Spleen (tissue), 11 donors: ENCODE measurements at regions not wholly inside any gene's neighbourhood (a gene's known extent, or its start where the extent isn't known, plus 50 kb on each side); places are given as distances from the start of the nearest gene placed in this dataset.

Experiments
- DNase-seq: peaks from one replicate; pipeline ENCODE4 v3.0.0-alpha.2; 2020
- H3K27ac ChIP-seq, 8 donors: fragments of 200-600 bp; sonication (generic) in 7 of 8; 1 replicate in 4 of 8; 2 replicates in 4 of 8; pipeline versions ENCODE4 v1.5.0 to v1.8.0; 2016 to 2021; ENCODE audit warnings: inconsistent platforms in 4 of 8, mild to moderate bottlenecking in 4 of 8, moderate library complexity in 1 of 8
- H3K27me3 ChIP-seq, 7 donors: fragments of 200-600 bp; sonication (generic) in 6 of 7; replicated peaks in 1 of 7; 1 replicate in 4 of 7; 2 replicates in 3 of 7; pipeline versions ENCODE4 v1.5.0 to v1.8.0; 2016 to 2021; ENCODE audit warnings: inconsistent platforms in 3 of 7, mild to moderate bottlenecking in 1 of 7
- H3K36me3 ChIP-seq, 6 donors: fragments of 200-600 bp; sonication (generic) in 5 of 6; 1 replicate in 4 of 6; 2 replicates in 2 of 6; pipeline versions ENCODE4 v1.5.0 to v1.8.0; 2016 to 2021; ENCODE audit warnings: inconsistent platforms in 2 of 6
- H3K4me1 ChIP-seq, 6 donors: fragments of 200-600 bp; sonication (generic) in 5 of 6; 1 replicate in 3 of 6; 2 replicates in 3 of 6; pipeline versions ENCODE4 v1.5.0 to v1.8.0; 2016 to 2021; ENCODE audit warnings: inconsistent platforms in 3 of 6
- H3K4me3 ChIP-seq, 8 donors: fragments of 200-600 bp; sonication (generic) in 7 of 8; 1 replicate in 4 of 8; 2 replicates in 4 of 8; pipeline versions ENCODE4 v1.5.0 to v1.8.0; 2016 to 2021; ENCODE audit warnings: inconsistent platforms in 4 of 8, mild to moderate bottlenecking in 4 of 8, moderate library complexity in 2 of 8
- H3K9me3 ChIP-seq, 8 donors: fragments of 200-600 bp; sonication (generic) in 7 of 8; 1 replicate in 4 of 8; 2 replicates in 4 of 8; pipeline versions ENCODE4 v1.5.0 to v1.8.0; 2016 to 2021; ENCODE audit warnings: inconsistent platforms in 4 of 8
- POLR2A ChIP-seq, 3 donors: fragments of 450-650 bp; IDR thresholded peaks; one replicate each; pipeline ENCODE4 v1.5.1; 2017; ENCODE audit warnings: antibody characterized with exemption in 3 of 3, mild to moderate bottlenecking in 1 of 3
- POLR2AphosphoS5 ChIP-seq, 3 donors: sonication (generic); formaldehyde crosslinking; IDR thresholded peaks; one replicate each; pipeline ENCODE4 v1.5.1; 2017; ENCODE audit warnings: antibody characterized with exemption in 3 of 3
- WGBS, 5 donors: extraction: QIAGEN DNeasy Blood & Tissue Kit in 3 of 5; methylation state at CpG; one replicate each; pipeline versions ENCODE4 v1.1.5 to v1.1.7; 2013 to 2018; 5-methylcytosine and 5-hydroxymethylcytosine counted together
- intact Hi-C: fragments of 100-400 bp; cut with DNase I; formaldehyde crosslinking; loops from one replicate; pipeline ENCODE4 v1.15.0; 2023; ENCODE audit warnings: low total_unique reads
- TF ChIP-seq, protein P1 (sequence below), 11 experiments: fragments of 200-600 bp in 7 of 11; fragments of 450-650 bp in 4 of 11; sonication (generic) in 4 of 11; IDR thresholded peaks in 8 of 11; conservative IDR thresholded peaks in 3 of 11; 1 replicate in 7 of 11; 2 replicates in 4 of 11; pipeline versions ENCODE4 v1.4.0 to v1.8.0; 2016 to 2021; ENCODE audit warnings: antibody characterized with exemption in 11 of 11, inconsistent platforms in 4 of 11, mild to moderate bottlenecking in 1 of 11
- donor health status: healthy with polysubstance abuse.
- donor health status: DM: no; HTN: no; CAD: no; lungs with moderate emphysema.
- donor health status: DM: no; HTN: no; CAD: no.
- donor health status: Bipolar disorder and iron deficiency.
- donor health status: healthy.
- donor health status: DM: no; HTN: no; CAD: no.
- donor health status: DM: yes; HTN: yes; CAD: no.

DNA sequence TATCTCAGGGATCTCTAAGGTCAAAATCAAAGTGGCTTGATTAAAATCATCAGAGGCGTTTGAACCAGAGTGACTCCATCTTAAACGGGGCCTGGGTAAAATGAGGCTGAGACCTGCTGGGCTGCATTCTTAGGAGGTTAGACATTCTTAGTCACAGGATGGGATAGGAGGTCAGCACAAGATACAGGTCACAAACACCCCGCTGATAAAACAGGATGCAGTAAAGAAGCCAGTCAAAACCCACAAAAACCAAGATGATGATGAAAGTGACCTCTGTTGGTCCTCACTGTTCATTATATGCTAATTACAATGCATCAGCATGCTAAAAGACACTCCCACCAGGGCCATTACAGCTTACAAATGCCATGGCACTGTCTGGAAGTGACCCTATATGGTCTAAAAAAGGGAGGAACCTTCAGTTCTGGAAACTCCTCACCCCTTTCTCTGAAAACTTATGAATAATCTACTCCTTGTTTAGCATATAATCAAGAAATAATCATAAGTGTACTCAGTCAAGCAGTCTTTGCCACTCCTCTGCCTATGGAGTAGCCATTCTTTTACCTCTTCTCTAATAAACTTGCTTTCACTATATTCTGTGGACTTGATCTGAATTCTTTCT is 143.3 kb upstream of the SLCO3A1 start:
- DNase-seq, result no peak
- peaks cover 0 to 4% (median 1%) of the 10 kb centered on the region in 8 donors for H3K9me3 ChIP-seq
- H3K4me3 ChIP-seq, result no peak overlapping the region
- TF ChIP-seq POLR2AphosphoS5 (IDR thresholded peaks at IDR 0.05) (no peak), POLR2A (IDR thresholded peaks at IDR 0.05) (no peak)
- TF ChIP-seq, protein P1, sequence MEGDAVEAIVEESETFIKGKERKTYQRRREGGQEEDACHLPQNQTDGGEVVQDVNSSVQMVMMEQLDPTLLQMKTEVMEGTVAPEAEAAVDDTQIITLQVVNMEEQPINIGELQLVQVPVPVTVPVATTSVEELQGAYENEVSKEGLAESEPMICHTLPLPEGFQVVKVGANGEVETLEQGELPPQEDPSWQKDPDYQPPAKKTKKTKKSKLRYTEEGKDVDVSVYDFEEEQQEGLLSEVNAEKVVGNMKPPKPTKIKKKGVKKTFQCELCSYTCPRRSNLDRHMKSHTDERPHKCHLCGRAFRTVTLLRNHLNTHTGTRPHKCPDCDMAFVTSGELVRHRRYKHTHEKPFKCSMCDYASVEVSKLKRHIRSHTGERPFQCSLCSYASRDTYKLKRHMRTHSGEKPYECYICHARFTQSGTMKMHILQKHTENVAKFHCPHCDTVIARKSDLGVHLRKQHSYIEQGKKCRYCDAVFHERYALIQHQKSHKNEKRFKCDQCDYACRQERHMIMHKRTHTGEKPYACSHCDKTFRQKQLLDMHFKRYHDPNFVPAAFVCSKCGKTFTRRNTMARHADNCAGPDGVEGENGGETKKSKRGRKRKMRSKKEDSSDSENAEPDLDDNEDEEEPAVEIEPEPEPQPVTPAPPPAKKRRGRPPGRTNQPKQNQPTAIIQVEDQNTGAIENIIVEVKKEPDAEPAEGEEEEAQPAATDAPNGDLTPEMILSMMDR (IDR thresholded peaks at IDR 0.05 in 8 of 11, conservative IDR thresholded peaks at IDR 0.05 in 3 of 11), result no peak
- 63 to 85% (median 72%) methylated on average over 3 of the region's 3 CpGs for WGBS, 5 donors
- no peaks in the 10 kb centered on the region for H3K36me3 ChIP-seq
- intact Hi-C loops, result no loop called here
- H3K4me1 ChIP-seq, result peaks cover 3 to 16% (median 13%) of the 10 kb centered on the region in 6 donors
- no peak overlapping the region for H3K27ac ChIP-seq
- H3K27me3 ChIP-seq, result no peaks in the 10 kb centered on the region

DNA sequence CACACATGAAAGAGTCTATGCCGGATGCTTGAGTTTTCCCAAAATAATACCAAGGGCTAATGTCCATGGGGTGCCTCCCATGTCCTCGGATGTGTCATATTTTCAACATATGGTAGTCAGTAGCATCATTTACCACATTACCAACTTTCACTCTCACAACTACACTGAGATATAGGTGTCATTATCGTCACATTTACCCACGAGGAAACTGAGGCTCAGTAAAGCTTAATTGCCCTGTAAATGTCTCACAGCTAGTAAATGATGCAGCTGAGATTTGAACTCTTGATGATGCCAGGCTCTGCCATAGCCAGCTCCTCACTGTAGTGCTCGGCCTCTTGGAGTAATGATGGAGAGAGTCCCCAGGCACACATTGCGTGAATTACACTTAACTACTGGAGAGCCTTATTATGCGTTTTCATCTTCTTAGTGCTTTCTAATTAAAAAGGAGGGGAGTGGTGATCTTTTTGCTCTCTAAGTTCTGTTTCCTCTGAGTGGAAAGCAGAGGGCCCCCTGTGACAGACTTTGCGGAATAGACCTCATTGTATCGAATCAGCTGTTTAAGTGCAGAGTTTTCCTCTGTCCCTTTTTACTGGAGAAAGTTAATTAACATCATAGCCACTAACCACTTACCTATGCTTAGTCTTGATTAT is 142.0 kb upstream of the SLCO3A1 start:
- intact Hi-C loops, result no loop called here
- no peak for TF ChIP-seq POLR2AphosphoS5 (IDR thresholded peaks at IDR 0.05)
- TF ChIP-seq POLR2A (IDR thresholded peaks at IDR 0.05), result no peak
- TF ChIP-seq, protein P1 (IDR thresholded peaks at IDR 0.05 in 8 of 11, conservative IDR thresholded peaks at IDR 0.05 in 3 of 11), result no peak
- no peak for DNase-seq
- no peak overlapping the region for H3K27ac ChIP-seq
- peaks cover 0 to 4% (median 3%) of the 10 kb centered on the region in 6 donors for H3K4me1 ChIP-seq
- no peaks in the 10 kb centered on the region for H3K27me3 ChIP-seq
- H3K36me3 ChIP-seq, result no peaks in the 10 kb centered on the region
- WGBS, 5 donors, result 81 to 87% (median 82%) methylated on average over 9 of the region's 9 CpGs
- peaks cover 0 to 4% (median 1%) of the 10 kb centered on the region in 8 donors for H3K9me3 ChIP-seq
- no peak overlapping the region for H3K4me3 ChIP-seq

DNA sequence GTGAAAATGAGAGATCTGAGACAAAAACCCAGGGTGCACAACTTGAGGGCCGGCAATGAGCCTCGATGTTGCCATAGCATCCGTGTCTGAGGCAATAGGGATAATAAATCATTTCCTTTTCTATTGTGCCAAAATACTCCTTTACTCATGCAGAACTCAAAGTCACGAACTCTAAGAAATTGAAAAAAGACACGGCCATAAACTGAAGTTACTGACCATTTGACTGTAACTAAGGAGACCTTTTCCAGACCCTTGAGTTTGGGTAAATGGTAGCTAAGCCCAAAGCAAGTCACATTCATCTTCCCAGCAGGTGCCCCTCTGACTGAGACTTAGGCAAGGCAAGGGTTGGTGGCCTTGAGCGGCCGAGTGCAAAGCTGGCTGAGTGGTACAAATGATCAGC is 141.2 kb upstream of the SLCO3A1 start:
- DNase-seq, result no peak
- 69 to 78% (median 72%) methylated on average over 7 of the region's 7 CpGs for WGBS, 5 donors
- H3K27ac ChIP-seq, result no peak overlapping the region
- no peaks in the 10 kb centered on the region for H3K4me1 ChIP-seq
- H3K36me3 ChIP-seq, result no peaks in the 10 kb centered on the region
- H3K27me3 ChIP-seq, result no peaks in the 10 kb centered on the region
- TF ChIP-seq, protein P1 (IDR thresholded peaks at IDR 0.05 in 8 of 11, conservative IDR thresholded peaks at IDR 0.05 in 3 of 11), result no peak
- TF ChIP-seq POLR2AphosphoS5 (IDR thresholded peaks at IDR 0.05) (no peak), POLR2A (IDR thresholded peaks at IDR 0.05) (no peak)
- H3K4me3 ChIP-seq, result no peak overlapping the region
- intact Hi-C loops, result no loop called here
- H3K9me3 ChIP-seq, result peaks cover 0 to under 1% (median under 1%) of the 10 kb centered on the region in 8 donors

DNA sequence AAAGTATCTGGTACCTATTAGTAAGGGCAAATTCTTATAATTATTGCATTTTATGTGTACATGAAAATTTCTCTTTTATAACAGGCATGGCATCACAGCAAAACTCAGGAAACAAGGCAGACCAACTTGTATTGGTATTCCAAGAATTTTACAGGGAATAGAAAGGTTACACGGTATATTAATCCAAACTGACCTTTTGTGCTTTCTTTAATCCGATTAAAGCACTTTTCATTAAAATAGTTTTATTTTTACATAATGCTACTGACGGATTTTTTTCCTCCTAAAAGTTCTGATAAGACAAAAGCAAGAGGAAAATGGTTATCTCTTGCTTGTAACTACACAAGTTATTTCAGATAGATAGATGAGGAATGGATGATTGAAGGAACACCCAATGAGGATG is 137.0 kb upstream of the SLCO3A1 start:
- H3K4me3 ChIP-seq, result no peak overlapping the region
- no peak for DNase-seq
- H3K4me1 ChIP-seq, result no peaks in the 10 kb centered on the region
- intact Hi-C loops, result no loop called here
- TF ChIP-seq POLR2A (IDR thresholded peaks at IDR 0.05), result no peak
- TF ChIP-seq, protein P1 (IDR thresholded peaks at IDR 0.05 in 8 of 11, conservative IDR thresholded peaks at IDR 0.05 in 3 of 11), result no peak
- no peak for TF ChIP-seq POLR2AphosphoS5 (IDR thresholded peaks at IDR 0.05)
- H3K27ac ChIP-seq, result no peak overlapping the region
- WGBS, 5 donors, result 69 to 76% (median 70%) methylated on average over 3 of the region's 3 CpGs
- H3K36me3 ChIP-seq, result no peaks in the 10 kb centered on the region
- H3K27me3 ChIP-seq, result no peaks in the 10 kb centered on the region
- H3K9me3 ChIP-seq, result no peaks in the 10 kb centered on the region
